ENCODE measurements at regions not wholly inside any gene's neighbourhood (a gene's known extent, or its start where the extent isn't known, plus 50 kb on each side); places are given as distances from the start of the nearest gene placed in this dataset.

- DNase-seq, result no peak
Measured at GRCh38 chr12:24500831-24501230, 448.1 kb downstream of the BCAT1 start.

- DNase-seq, result no peak
Measured at GRCh38 chr12:24500421-24500820, 448.5 kb downstream of the BCAT1 start.

- DNase-seq, result no peak
Measured at GRCh38 chr12:24499151-24500146, 449.5 kb downstream of the BCAT1 start.

- DNase-seq, result no peak
Measured at GRCh38 chr12:24496755-24497154, 452.1 kb downstream of the BCAT1 start.

GRCh38 chr12:24494401-24494800 is 454.5 kb downstream of the BCAT1 start:
- no peak for DNase-seq

GRCh38 chr12:24491968-24492367 is 456.9 kb downstream of the BCAT1 start:
- DNase-seq, result no peak

GRCh38 chr12:24489939-24490338 is 459.0 kb downstream of the BCAT1 start:
- DNase-seq, result no peak

GRCh38 chr12:24488906-24489619 is 459.8 kb downstream of the BCAT1 start:
- no peak for DNase-seq

GRCh38 chr12:24488091-24488596 is 460.8 kb downstream of the BCAT1 start:
- DNase-seq, result no peak

GRCh38 chr12:24487606-24488005 is 461.3 kb downstream of the BCAT1 start:
- no peak for DNase-seq

- DNase-seq, result no peak
Measured at GRCh38 chr12:24483732-24484131, 465.2 kb downstream of the BCAT1 start.

GRCh38 chr12:24482882-24483604 is 465.9 kb downstream of the BCAT1 start:
- DNase-seq, result peak; percentile 4

- no peak for DNase-seq
Measured at GRCh38 chr12:24482044-24482443, 466.9 kb downstream of the BCAT1 start.

- no peak for DNase-seq
Measured at GRCh38 chr12:24480766-24481449, 468.0 kb downstream of the BCAT1 start.

- DNase-seq, result no peak
Measured at GRCh38 chr12:24479131-24479530, 469.8 kb downstream of the BCAT1 start.

GRCh38 chr12:24478254-24478653 is 470.6 kb downstream of the BCAT1 start:
- peak; percentile 83 for DNase-seq

- DNase-seq, result no peak
Measured at GRCh38 chr12:24476310-24476709, 472.6 kb downstream of the BCAT1 start.

GRCh38 chr12:24475337-24475736 is 473.6 kb downstream of the BCAT1 start:
- no peak for DNase-seq

GRCh38 chr12:24473097-24473496 is 475.8 kb downstream of the BCAT1 start:
- DNase-seq, result no peak

GRCh38 chr12:24470050-24470449 is 478.9 kb downstream of the BCAT1 start:
- no peak for DNase-seq

- DNase-seq, result no peak
Measured at GRCh38 chr12:24469089-24469488, 479.8 kb downstream of the BCAT1 start.

GRCh38 chr12:24467226-24467625 is 481.7 kb downstream of the BCAT1 start:
- DNase-seq, result no peak

Measured in NCI-H1105 (cell line).